GM21423 (cell line): ENCODE measurements at regions not wholly inside any gene's neighbourhood (a gene's known extent, or its start where the extent isn't known, plus 50 kb on each side); places are given as distances from the start of the nearest gene placed in this dataset.
"Not testable (repeated sequence)": the region's sequence is repeated elsewhere in the genome, so short reads cannot be mapped to it uniquely, and the experiment has no call there.

Experiments used
- ATAC-seq: cut with Tn5 transposase; IDR thresholded peaks from one replicate; pipeline ENCODE4 v1.9.1; 2021; ENCODE audit warnings: mild to moderate bottlenecking, moderate library complexity; ENCODE audit not compliant: unreplicated experiment

GRCh38 chr15:92820236-92821021 lies 79.7 kb upstream of the CHD2 start:
- ATAC-seq: peak; percentile 90

DNA sequence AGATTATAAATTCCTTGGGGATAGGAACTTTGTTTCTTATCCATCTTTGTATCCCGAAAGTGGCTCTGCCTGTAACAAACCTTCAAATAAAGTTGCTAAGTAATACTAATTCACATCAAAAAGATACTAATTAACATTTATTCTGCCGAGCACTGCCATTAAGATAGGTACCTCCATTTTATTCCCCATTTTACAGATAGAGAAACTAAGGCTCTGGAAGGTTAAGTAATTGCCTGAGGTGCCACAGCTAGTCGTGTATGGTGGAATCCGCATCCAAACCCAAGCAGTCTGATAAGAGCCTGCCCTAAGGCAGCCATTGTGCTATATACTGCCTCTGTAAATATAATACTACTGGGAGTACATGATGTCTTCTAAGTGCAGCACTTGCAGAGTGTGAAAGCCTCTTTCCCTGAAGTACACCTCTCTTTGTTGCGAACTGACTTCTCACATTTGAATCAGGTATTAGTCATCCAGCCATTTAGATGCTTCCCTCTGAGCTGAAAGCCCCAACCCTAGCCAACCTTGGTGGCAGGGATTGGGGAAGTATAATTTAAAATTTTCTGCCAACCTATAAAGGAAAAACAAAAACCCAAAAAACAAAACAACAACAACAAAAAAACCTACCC lies 78.5 kb upstream of the CHD2 start:
- no peak for ATAC-seq

- ATAC-seq: no peak
Observed at GRCh38 chr15:92822216-92823144, 77.6 kb upstream of the CHD2 start.

- no peak for ATAC-seq
Observed at GRCh38 chr15:92825985-92826384, 74.1 kb upstream of the CHD2 start.

DNA sequence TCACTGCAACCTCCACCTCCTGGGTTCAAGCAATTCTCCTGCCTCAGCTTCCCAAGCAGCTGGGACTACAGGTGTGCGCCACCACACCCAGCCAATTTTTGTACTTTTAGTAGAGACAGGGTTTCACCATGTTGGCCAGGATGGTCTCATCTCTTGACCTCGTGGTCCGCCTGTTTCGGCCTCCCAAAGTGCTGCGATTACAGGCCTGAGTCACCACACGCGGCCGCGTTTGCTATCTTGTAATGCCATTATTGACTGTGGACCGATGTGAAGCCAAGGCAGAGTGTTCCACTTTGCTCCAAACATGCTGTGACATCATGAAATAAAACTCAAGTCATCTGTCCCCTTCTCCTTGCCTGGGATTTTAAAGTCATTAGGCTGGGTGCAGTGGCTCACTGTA lies 72.1 kb upstream of the CHD2 start:
- ATAC-seq: not testable (repeated sequence)

GRCh38 chr15:92829875-92830274 lies 70.2 kb upstream of the CHD2 start:
- ATAC-seq: no peak

DNA sequence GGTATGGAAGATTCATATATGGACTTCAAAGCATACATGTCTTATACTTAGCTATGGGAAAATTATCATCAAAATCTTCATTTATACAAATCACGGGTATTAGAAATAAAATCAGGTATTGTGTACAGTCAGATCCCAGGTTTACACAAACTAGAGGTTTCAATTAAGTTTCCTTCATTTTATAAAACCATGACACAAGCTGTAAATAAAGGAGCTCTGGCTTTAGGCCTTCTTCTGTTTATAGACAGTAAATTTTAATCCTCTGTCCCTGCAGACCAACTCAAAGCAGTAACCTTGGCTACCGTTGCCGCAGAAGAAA lies 68.8 kb upstream of the CHD2 start:
- no peak for ATAC-seq

DNA sequence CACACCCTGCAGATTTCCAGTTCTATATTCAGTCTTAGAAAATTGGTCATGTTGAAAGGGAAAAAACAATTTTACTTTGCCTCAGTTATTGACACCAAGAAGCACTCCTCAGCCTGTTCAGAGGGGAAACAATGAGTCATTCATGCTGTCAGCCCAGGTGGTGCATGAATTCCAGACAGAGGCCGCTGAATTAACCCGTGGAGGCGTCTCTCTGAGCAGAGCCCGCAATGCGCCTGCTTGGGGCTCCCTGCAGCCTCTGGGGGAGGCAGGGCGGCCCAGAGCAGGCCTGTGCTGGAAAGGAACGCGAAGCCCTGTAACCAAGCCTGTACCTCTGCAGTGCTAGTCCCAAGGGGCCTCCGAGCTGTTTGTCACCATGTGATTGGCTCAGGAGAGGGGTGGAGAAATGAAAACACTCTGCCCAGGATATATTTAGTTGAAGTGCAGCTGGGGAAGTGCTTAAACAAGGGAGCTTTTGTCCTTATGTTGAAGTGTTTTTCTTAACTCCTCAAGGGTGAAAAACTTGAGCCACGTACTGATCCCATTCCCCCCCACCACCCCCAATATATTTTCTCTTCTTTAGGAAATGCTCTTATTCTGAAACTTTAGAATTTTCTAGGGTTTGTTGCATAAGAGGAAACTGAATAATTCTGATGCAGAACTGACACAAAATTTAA lies 68.3 kb upstream of the CHD2 start:
- peak; percentile 97 for ATAC-seq

DNA sequence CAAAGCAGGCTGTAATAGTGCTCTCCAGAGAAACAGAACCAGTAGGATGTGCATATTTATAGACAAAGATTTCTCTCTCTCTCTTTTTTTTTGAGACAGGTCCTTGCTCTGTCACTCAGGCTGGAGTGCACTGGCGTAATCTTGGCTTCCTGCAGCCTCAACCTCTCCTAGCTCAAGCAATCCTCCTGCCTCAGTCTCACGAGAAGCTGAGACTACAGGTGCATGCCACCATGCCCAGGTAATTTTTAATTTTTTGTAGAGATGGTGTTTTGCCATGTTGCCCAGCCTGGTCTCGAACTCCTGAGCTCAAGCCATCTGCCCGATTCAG lies 67.1 kb upstream of the CHD2 start:
- no peak for ATAC-seq

DNA sequence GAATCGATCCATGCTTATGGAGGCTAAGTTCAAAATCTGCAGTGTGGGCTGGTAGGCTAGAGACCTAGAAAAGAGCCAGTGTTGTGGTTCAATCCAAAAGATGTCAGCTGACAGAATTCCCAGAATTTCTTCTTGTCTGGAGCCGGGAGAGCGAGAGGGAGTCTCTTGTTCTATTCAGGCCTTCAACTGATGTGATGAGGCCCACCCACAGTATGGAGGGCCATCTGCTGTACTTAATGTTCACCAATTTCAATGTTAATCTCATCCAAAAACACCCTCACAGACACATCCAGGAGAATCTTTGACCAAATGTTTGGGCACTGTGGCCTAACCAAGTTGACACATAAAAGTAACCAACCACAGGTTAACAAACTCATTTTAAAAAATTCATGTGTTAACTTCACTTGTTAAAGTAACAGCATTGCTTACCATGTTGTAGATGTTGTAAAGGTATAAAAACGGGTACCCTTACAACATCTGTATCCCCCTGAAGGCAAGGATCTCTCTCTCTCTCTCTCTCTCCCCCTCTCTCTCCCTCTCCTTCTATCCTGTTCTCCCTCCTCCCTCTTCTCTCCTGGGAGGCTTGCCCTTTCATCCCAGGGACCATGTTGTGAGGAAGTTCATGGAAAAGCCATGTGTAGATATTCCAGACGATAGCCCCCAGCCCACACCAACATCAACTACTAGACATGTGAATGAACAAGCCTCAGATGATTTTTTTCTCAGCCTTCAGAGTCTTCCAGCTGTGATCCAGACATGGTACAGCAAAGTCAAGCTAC lies 66.4 kb upstream of the CHD2 start:
- no peak for ATAC-seq

- ATAC-seq: peak; percentile 91
Observed at GRCh38 chr15:92839696-92840095, 60.4 kb upstream of the CHD2 start.

GRCh38 chr15:92840149-92840548 lies 60.0 kb upstream of the CHD2 start:
- no peak for ATAC-seq

DNA sequence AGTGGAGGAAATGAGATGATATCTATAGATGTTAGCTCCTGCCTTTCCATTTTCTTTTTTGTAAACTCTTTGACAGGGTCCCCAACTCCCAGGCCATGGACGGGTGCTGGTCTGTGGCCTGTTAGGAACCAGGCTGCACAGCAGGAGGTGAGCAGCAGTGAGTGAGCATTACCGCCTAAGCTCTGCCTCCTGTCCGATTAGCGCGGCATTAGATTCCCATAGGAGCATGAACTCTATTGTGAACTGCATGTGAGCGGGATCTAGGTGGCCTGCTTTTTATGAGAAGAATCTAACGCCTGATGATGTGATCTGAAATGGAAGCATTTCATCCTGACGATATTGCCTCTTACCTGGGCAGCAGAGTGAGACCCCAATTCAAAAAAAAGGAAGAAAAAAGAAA lies 56.8 kb upstream of the CHD2 start:
- ATAC-seq: no peak

- ATAC-seq: no peak
Observed at GRCh38 chr15:92843814-92844213, 56.3 kb upstream of the CHD2 start.

DNA sequence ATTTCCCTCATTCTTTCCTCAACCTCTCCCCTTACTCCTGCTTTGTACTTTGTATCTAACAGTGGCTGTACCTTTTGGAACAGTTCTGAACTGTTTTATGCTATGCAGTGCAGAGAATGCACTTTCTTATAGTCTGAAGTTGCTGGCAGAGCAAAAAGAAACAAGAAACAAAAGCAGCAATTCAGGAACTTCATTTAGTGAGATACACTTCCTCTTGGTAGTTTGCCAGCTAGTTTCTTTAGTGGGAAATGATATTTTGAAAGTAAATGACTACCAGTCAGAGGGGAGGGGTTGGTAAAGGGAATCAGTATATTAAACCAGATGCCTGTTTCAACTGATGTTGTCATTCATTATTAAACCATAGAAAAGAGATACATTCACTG lies 55.0 kb upstream of the CHD2 start:
- ATAC-seq: peak; percentile 60

DNA sequence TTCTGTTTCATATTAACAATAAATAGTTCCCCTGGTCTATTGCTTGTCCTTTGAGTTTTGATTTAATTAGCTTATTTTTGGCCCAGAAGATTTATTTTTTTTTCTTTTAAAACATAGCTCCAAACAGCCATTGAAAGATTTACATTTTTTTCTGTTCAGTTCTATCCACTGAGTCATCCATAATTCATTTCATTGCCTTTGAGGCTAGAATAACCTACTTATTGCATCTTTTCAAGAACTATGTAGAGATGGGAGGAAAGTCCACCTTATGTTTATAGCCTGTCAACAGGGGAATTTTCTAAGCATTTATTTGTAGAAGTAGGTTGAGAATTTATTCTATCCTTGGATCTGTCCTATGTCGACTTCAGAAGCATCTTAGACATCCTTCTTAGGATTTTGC lies 53.4 kb upstream of the CHD2 start:
- ATAC-seq: no peak

DNA sequence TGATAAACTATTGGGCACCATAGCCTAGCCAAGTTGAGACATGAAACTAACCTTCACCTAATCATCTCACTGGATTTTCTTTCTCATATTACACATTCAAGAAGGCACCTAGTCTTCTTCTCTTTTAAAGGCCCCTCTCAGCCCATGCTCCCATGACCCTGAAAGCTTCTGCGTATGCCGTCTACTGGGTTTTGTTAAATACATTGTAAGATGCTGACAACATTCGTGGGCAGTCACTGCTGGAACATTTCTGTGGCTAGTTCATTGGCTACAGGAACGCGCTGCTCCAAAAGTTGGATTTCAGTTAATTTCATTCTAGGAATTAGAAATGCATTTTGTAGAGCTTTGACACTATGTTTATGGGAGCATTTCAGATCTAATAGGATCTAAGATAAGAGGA lies 52.3 kb upstream of the CHD2 start:
- ATAC-seq: no peak

DNA sequence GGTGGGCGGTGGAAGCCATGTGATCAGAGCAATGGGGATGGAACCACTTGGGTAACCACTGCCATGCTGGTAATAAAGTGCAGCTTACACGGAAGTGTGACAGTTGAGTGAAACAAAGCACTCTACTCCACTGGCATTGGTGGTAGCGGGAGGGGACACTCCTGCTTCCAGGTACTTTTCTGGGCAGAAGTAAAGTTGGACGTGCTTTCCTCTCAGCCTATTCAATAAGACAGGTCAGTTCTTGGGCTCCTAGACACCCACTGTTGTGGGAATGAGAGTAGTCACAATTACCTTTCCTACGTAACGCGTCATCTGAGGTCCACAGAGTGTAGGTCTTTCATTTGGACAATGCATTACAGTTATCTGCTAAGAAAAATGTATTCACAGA lies 51.7 kb upstream of the CHD2 start:
- no peak for ATAC-seq

DNA sequence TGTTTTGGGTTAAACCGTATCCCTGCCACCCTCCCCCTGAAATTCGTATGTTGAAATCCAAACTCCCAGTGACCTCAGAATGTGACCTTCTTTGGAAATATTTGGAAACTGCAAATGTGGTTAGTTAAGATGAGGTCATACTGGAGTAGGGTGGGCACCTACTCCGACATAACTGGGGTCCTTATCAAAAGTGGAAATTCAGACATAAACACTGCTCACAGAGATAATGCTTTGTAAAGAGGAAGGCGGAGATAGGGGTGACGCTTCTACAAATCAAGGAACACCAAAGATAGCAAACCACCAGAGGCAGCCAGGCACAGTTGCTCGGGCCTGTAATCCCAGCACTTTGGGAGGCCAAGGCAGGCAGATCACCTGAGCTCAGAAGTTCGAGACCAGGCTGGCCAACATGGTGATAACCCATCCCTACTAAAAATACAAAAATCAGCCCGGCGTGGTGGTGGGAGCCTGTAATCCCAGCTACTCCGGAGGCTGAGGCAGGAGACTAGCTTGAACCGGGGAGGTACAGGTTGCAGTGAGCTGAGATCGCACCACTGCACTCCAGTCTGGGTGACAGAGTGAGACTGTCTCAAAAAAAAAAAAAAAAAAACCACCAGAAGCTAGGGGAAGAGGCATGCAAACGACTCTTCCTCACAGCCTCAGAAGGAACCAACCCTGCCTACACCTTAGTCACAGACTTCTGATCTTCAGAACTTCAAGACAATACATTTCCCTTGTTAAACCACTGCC lies 51.1 kb upstream of the CHD2 start:
- peak; percentile 64 for ATAC-seq

DNA sequence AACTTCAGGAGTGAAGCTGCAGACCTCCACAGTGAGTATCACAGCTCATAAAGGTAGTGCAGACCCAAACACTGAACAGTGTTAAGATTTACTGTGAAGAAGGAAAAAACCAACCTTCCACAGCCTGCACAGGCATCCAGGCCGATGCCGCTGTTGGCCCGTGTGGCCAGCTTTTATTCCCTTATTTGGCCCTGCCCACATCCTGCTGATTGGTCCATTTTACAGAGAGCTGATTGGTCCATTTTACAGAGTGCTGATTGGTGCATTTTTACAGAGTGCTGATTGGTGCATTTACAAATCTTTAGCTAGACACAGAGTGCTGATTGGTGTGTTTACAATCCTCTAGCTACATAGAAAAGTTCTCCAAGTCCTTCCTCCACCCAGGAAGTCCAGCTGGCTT lies 49.9 kb upstream of the CHD2 start:
- ATAC-seq: not testable (repeated sequence)
